ENCODE measurements at regions not wholly inside any gene's neighbourhood (a gene's known extent, or its start where the extent isn't known, plus 50 kb on each side); places are given as distances from the start of the nearest gene placed in this dataset.
A peak's percentile ranks its signal among the peaks of the same experiment; 100 is the strongest.
"Not testable (repeated sequence)": the region's sequence is repeated elsewhere in the genome, so short reads cannot be mapped to it uniquely, and the experiment has no call there.

GRCh38 chr4:131638781-131639180 is 1510.3 kb upstream of the PCDH10 start:
- DNase-seq (ENCODE audit: low spot score) = no peak

GRCh38 chr4:131644619-131645018 is 1504.5 kb upstream of the PCDH10 start:
- DNase-seq (ENCODE audit: low spot score) = no peak

GRCh38 chr4:131649227-131649626 is 1499.9 kb upstream of the PCDH10 start:
- no peak for DNase-seq (ENCODE audit: low spot score)

GRCh38 chr4:131650951-131651350 is 1498.1 kb upstream of the PCDH10 start:
- DNase-seq (ENCODE audit: low spot score) = no peak

- DNase-seq (ENCODE audit: low spot score) = not testable (repeated sequence)
Measured at GRCh38 chr4:131683314-131683713, 1465.8 kb upstream of the PCDH10 start.

GRCh38 chr4:131721883-131722282 is 1427.2 kb upstream of the PCDH10 start:
- no peak for DNase-seq (ENCODE audit: low spot score)

GRCh38 chr4:131723069-131723468 is 1426.0 kb upstream of the PCDH10 start:
- DNase-seq (ENCODE audit: low spot score) = not testable (repeated sequence)

- DNase-seq (ENCODE audit: low spot score) = peak; percentile 50
Measured at GRCh38 chr4:131724847-131725246, 1424.2 kb upstream of the PCDH10 start.

- DNase-seq (ENCODE audit: low spot score) = not testable (repeated sequence)
Measured at GRCh38 chr4:131725521-131725920, 1423.6 kb upstream of the PCDH10 start.

- DNase-seq (ENCODE audit: low spot score) = not testable (repeated sequence)
Measured at GRCh38 chr4:131726940-131727339, 1422.2 kb upstream of the PCDH10 start.

- DNase-seq (ENCODE audit: low spot score) = not testable (repeated sequence)
Measured at GRCh38 chr4:131727418-131727817, 1421.7 kb upstream of the PCDH10 start.

GRCh38 chr4:131729205-131729604 is 1419.9 kb upstream of the PCDH10 start:
- not testable (repeated sequence) for DNase-seq (ENCODE audit: low spot score)

- not testable (repeated sequence) for DNase-seq (ENCODE audit: low spot score)
Measured at GRCh38 chr4:131729716-131730398, 1419.2 kb upstream of the PCDH10 start.

- DNase-seq (ENCODE audit: low spot score) = not testable (repeated sequence)
Measured at GRCh38 chr4:131730574-131730973, 1418.5 kb upstream of the PCDH10 start.

GRCh38 chr4:131732034-131732630 is 1417.0 kb upstream of the PCDH10 start:
- not testable (repeated sequence) for DNase-seq (ENCODE audit: low spot score)

GRCh38 chr4:131734321-131734720 is 1414.8 kb upstream of the PCDH10 start:
- DNase-seq (ENCODE audit: low spot score) = not testable (repeated sequence)

GRCh38 chr4:131734851-131735385 is 1414.2 kb upstream of the PCDH10 start:
- not testable (repeated sequence) for DNase-seq (ENCODE audit: low spot score)

GRCh38 chr4:131738991-131739390 is 1410.1 kb upstream of the PCDH10 start:
- DNase-seq (ENCODE audit: low spot score) = not testable (repeated sequence)

GRCh38 chr4:131741836-131742235 is 1407.3 kb upstream of the PCDH10 start:
- not testable (repeated sequence) for DNase-seq (ENCODE audit: low spot score)

- DNase-seq (ENCODE audit: low spot score) = not testable (repeated sequence)
Measured at GRCh38 chr4:131742536-131743205, 1406.4 kb upstream of the PCDH10 start.

- not testable (repeated sequence) for DNase-seq (ENCODE audit: low spot score)
Measured at GRCh38 chr4:131743348-131743747, 1405.7 kb upstream of the PCDH10 start.

- DNase-seq (ENCODE audit: low spot score) = not testable (repeated sequence)
Measured at GRCh38 chr4:131747203-131747602, 1401.9 kb upstream of the PCDH10 start.

- not testable (repeated sequence) for DNase-seq (ENCODE audit: low spot score)
Measured at GRCh38 chr4:131749224-131749623, 1399.9 kb upstream of the PCDH10 start.

All from CD4-positive, alpha-beta T cell treated with Interleukin-15 for 4 hours (primary cell).